B cell (primary cell): ENCODE measurements at regions not wholly inside any gene's neighbourhood (a gene's known extent, or its start where the extent isn't known, plus 50 kb on each side); places are given as distances from the start of the nearest gene placed in this dataset.

ENCODE experiments used
- ATAC-seq: fragments of 200-7000 bp; cut with Tn5 transposase; one replicate; pipeline ENCODE4 v1.10.0; 2021; ENCODE audit warnings: low read depth, mild to moderate bottlenecking, moderate number of reproducible peaks, moderate library complexity
- CTCF ChIA-PET: fragments of 350-600 bp; sonication (Branson Sonifier 250); formaldehyde crosslinking; loops from one replicate; lab custom pipeline; 2021; ENCODE audit warnings: antibody characterized with exemption, inconsistent platforms; lab: Charles Lee
- POLR2A ChIA-PET: fragments of 350-600 bp; sonication (Branson Sonifier 250); formaldehyde crosslinking; loops from one replicate; lab custom pipeline; 2021; ENCODE audit warnings: antibody characterized with exemption; lab: Charles Lee
- DNase-seq: peaks from one replicate; pipeline ENCODE4 v3.0.0; 2013
- H2AFZ ChIP-seq: 2 replicates; pipeline ENCODE4 v1.6.1; 2012; ENCODE audit warnings: mild to moderate bottlenecking, low read depth, low read length; ENCODE audit not compliant: insufficient read depth, poor library complexity, severe bottlenecking
- H3K27ac ChIP-seq, 2 donors: 1 replicate in 1 of 2; 2 replicates in 1 of 2; pipeline ENCODE4 v1.5.1; 2012 to 2013; ENCODE audit warnings: low read length in 2 of 2, mild to moderate bottlenecking in 2 of 2, moderate library complexity in 1 of 2
- H3K27me3 ChIP-seq, 4 experiments: fragments of 200-600 bp in 1 of 4; sonication (generic) in 1 of 4; replicated peaks in 1 of 4; 1 replicate in 2 of 4; 2 replicates in 2 of 4; pipeline versions ENCODE4 v1.6.1 to v1.7.0; 2013 to 2016; ENCODE audit warnings: low read length in 3 of 4, mild to moderate bottlenecking in 2 of 4, mixed read lengths in 1 of 4, moderate library complexity in 1 of 4; ENCODE audit not compliant: insufficient read depth in 4 of 4, control insufficient read depth in 3 of 4; ENCODE audit errors: control extremely low read depth in 1 of 4
- H3K36me3 ChIP-seq, 2 experiments: replicated peaks in 1 of 2; 1 replicate in 1 of 2; 2 replicates in 1 of 2; pipeline versions ENCODE4 v1.6.1 to v1.7.1; 2013; ENCODE audit warnings: low read length in 1 of 2; ENCODE audit not compliant: insufficient read depth in 2 of 2, control insufficient read depth in 1 of 2; ENCODE audit errors: control extremely low read depth in 1 of 2, extremely low read depth in 1 of 2
- H3K4me1 ChIP-seq, 2 donors: fragments of 200-600 bp in 1 of 2; sonication (generic) in 1 of 2; 1 replicate in 1 of 2; 2 replicates in 1 of 2; pipeline versions ENCODE4 v1.5.1 to v1.6.1; 2013 to 2017; ENCODE audit warnings: low read length in 2 of 2; ENCODE audit not compliant: control insufficient read depth in 2 of 2, insufficient read depth in 2 of 2
- H3K4me2 ChIP-seq: replicated peaks from 2 replicates; pipeline ENCODE3; 2012; ENCODE audit warnings: mild to moderate bottlenecking, low read depth, low read length; ENCODE audit not compliant: poor library complexity, severe bottlenecking
- H3K4me3 ChIP-seq, 5 experiments: fragments of 200-600 bp in 1 of 5; sonication (generic) in 1 of 5; 1 replicate in 3 of 5; 2 replicates in 2 of 5; pipeline versions ENCODE4 v1.5.1 to v1.7.0; 2011 to 2016; ENCODE audit warnings: low read length in 4 of 5, mild to moderate bottlenecking in 4 of 5, low read depth in 2 of 5, control low read depth in 1 of 5, moderate library complexity in 1 of 5; ENCODE audit not compliant: insufficient read depth in 1 of 5; ENCODE audit errors: control extremely low read depth in 1 of 5, extremely low read depth in 1 of 5
- H3K79me2 ChIP-seq: fragments of 200-600 bp; sonication (generic); one replicate; pipeline ENCODE4 v1.6.0; 2016; ENCODE audit warnings: low read length; ENCODE audit not compliant: control insufficient read depth, insufficient read depth
- H3K9ac ChIP-seq: fragments of 200-600 bp; sonication (generic); 2 replicates; pipeline ENCODE4 v1.6.1; 2017; ENCODE audit warnings: mild to moderate bottlenecking, low read length, moderate library complexity
- H3K9me3 ChIP-seq, 3 donors: one replicate each; pipeline versions ENCODE4 v1.6.1 to v1.7.1; 2013; ENCODE audit warnings: low read length in 2 of 3; ENCODE audit not compliant: control insufficient read depth in 2 of 3, insufficient read depth in 1 of 3; ENCODE audit errors: control extremely low read depth in 1 of 3
- H4K20me1 ChIP-seq: 2 replicates; pipeline ENCODE4 v1.6.0; 2012; ENCODE audit warnings: mild to moderate bottlenecking, low read length; ENCODE audit not compliant: insufficient read depth, control insufficient read depth, poor library complexity, severe bottlenecking
- H3K27ac Mint-ChIP-seq: one replicate; pipeline ENCODE4 v1.8.0; 2021; ENCODE audit warnings: mixed read lengths
- H3K27me3 Mint-ChIP-seq: one replicate; pipeline ENCODE4 v1.8.0; 2021; ENCODE audit warnings: mixed read lengths
- H3K4me1 Mint-ChIP-seq: one replicate; pipeline ENCODE4 v1.8.0; 2021; ENCODE audit warnings: mixed read lengths
- H3K4me3 Mint-ChIP-seq: one replicate; pipeline ENCODE4 v1.8.0; 2021; ENCODE audit warnings: mixed read lengths
- H3K9me3 Mint-ChIP-seq: one replicate; pipeline ENCODE4 v1.8.0; 2022; ENCODE audit warnings: mixed read lengths; ENCODE audit not compliant: insufficient read depth
- EZH2 ChIP-seq: IDR thresholded peaks from 2 replicates; pipeline ENCODE4 v1.6.1; 2012; ENCODE audit warnings: borderline replicate concordance, low read depth, mild to moderate bottlenecking, moderate library complexity, low read length; ENCODE audit not compliant: insufficient read depth, poor library complexity, severe bottlenecking
- WGBS: methylation state at CpG from one replicate; pipeline ENCODE4 v1.1.5; 2013; ENCODE audit warnings: missing lambda C conversion rate; ENCODE audit not compliant: insufficient coverage; 5-methylcytosine and 5-hydroxymethylcytosine counted together
- intact Hi-C: fragments of 100-400 bp; cut with micrococcal nuclease; formaldehyde crosslinking; loops from one replicate; pipeline ENCODE4 v1.10.0; 2022
- TF ChIP-seq, protein P1 (sequence below): fragments of 200-600 bp; IDR thresholded peaks from one replicate; pipeline ENCODE4 v1.8.0; 2022; ENCODE audit warnings: antibody characterized with exemption, mild to moderate bottlenecking

DNA sequence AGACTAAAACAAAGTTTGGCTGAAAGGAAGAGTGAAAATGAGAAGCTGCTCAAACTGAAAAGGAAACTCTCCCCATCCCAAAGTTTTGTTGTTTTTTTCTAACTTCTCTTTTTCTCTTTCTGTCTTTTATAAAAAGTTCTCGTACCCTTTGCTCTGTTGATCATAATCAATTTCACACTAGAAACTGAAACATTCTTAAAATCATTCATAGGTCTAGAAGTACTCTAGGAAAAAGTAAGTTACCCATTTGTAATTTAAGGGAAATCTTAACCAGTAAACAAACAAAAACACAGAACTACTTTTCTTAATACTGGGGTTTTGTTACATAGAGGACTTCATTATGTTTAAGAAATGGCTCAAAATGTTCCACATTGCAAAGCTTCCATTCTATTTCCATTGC, 339.8 kb downstream of the SEMA3D start:
- no peak overlapping the region for H3K4me3 Mint-ChIP-seq
- ATAC-seq (no peak), DNase-seq (no peak)
- CTCF ChIA-PET: no interaction called here
- intact Hi-C loops: no loop called here
- TF ChIP-seq EZH2: no peak
- TF ChIP-seq, protein P1, sequence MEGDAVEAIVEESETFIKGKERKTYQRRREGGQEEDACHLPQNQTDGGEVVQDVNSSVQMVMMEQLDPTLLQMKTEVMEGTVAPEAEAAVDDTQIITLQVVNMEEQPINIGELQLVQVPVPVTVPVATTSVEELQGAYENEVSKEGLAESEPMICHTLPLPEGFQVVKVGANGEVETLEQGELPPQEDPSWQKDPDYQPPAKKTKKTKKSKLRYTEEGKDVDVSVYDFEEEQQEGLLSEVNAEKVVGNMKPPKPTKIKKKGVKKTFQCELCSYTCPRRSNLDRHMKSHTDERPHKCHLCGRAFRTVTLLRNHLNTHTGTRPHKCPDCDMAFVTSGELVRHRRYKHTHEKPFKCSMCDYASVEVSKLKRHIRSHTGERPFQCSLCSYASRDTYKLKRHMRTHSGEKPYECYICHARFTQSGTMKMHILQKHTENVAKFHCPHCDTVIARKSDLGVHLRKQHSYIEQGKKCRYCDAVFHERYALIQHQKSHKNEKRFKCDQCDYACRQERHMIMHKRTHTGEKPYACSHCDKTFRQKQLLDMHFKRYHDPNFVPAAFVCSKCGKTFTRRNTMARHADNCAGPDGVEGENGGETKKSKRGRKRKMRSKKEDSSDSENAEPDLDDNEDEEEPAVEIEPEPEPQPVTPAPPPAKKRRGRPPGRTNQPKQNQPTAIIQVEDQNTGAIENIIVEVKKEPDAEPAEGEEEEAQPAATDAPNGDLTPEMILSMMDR: no peak
- H3K9ac ChIP-seq: no peak overlapping the region
- no peaks in the 10 kb centered on the region for H3K9me3 ChIP-seq
- no peaks in the 10 kb centered on the region for H3K79me2 ChIP-seq
- no peak overlapping the region for H2AFZ ChIP-seq
- no peaks in the 10 kb centered on the region for H3K9me3 Mint-ChIP-seq
- no peak overlapping the region for H3K4me3 ChIP-seq
- no peak overlapping the region for H3K27ac ChIP-seq
- no peak overlapping the region for H3K4me2 ChIP-seq
- no peaks in the 10 kb centered on the region for H3K27me3 Mint-ChIP-seq
- no CpG with 5 or more reads among the region's 1 CpG for WGBS
- POLR2A ChIA-PET: no interaction called here
- no peaks in the 10 kb centered on the region for H3K27me3 ChIP-seq
- no peaks in the 10 kb centered on the region for H3K4me1 ChIP-seq
- no peaks in the 10 kb centered on the region for H3K36me3 ChIP-seq
- H3K4me1 Mint-ChIP-seq: no peaks in the 10 kb centered on the region
- no peak overlapping the region for H3K27ac Mint-ChIP-seq
- no peaks in the 10 kb centered on the region for H4K20me1 ChIP-seq

DNA sequence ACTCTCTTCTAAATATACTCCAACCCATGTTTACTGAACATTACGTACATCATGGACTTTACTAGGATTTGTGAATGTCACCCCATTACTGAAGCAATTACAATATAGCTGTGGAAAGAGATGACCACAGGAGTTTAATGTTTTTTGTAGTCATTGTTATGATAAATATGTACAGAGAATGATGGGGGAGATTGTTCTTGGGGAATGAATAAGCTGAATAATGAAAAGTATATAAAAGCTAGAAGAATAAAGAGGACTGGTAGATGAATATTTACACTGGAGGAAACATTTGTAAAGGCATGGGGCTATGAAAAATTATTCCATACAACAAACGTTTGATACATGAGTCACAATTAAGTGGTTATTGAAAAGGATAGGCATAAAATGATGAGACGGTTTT, 340.9 kb downstream of the SEMA3D start:
- Mint-ChIP-seq H3K27ac (no peak overlapping the region), H3K4me1 (no peaks in the 10 kb centered on the region), H3K9me3 (no peaks in the 10 kb centered on the region), H3K27me3 (no peaks in the 10 kb centered on the region), H3K4me3 (no peak overlapping the region)
- WGBS: 100% methylated on average over 1 of the region's 3 CpGs
- H2AFZ ChIP-seq: no peak overlapping the region
- H3K36me3 ChIP-seq: no peaks in the 10 kb centered on the region
- ChIA-PET CTCF (no interaction called here), POLR2A (no interaction called here)
- H3K9me3 ChIP-seq: no peaks in the 10 kb centered on the region
- H3K27me3 ChIP-seq: no peaks in the 10 kb centered on the region
- H3K79me2 ChIP-seq: no peaks in the 10 kb centered on the region
- no peak for DNase-seq
- no peak overlapping the region for H3K27ac ChIP-seq
- H3K4me1 ChIP-seq: no peaks in the 10 kb centered on the region
- TF ChIP-seq, protein P1: no peak
- TF ChIP-seq EZH2: no peak
- no peak for ATAC-seq
- no peaks in the 10 kb centered on the region for H4K20me1 ChIP-seq
- H3K4me2 ChIP-seq: no peak overlapping the region
- H3K9ac ChIP-seq: no peak overlapping the region
- H3K4me3 ChIP-seq: no peak overlapping the region
- intact Hi-C loops: no loop called here
